GM18499 (cell line): ENCODE measurements at regions not wholly inside any gene's neighbourhood (a gene's known extent, or its start where the extent isn't known, plus 50 kb on each side); places are given as distances from the start of the nearest gene placed in this dataset.

Experiments used
- ATAC-seq: cut with Tn5 transposase; IDR thresholded peaks from one replicate; pipeline ENCODE4 v1.9.1; 2021; ENCODE audit warnings: moderate number of reproducible peaks; ENCODE audit not compliant: insufficient read depth, unreplicated experiment

GRCh38 chr5:107100121-107100520 lies 570.6 kb downstream of the EFNA5 start:
- ATAC-seq: no peak

GRCh38 chr5:107099506-107099905 lies 571.2 kb downstream of the EFNA5 start:
- no peak for ATAC-seq

GRCh38 chr5:107092695-107093094 lies 578.0 kb downstream of the EFNA5 start:
- ATAC-seq: no peak

GRCh38 chr5:107090506-107090905 lies 580.2 kb downstream of the EFNA5 start:
- no peak for ATAC-seq

GRCh38 chr5:107088907-107089306 lies 581.8 kb downstream of the EFNA5 start:
- ATAC-seq: no peak

GRCh38 chr5:107085572-107085971 lies 585.2 kb downstream of the EFNA5 start:
- ATAC-seq: no peak

- no peak for ATAC-seq
Observed at GRCh38 chr5:107074996-107075395, 595.7 kb downstream of the EFNA5 start.

GRCh38 chr5:107072967-107073366 lies 597.8 kb downstream of the EFNA5 start:
- ATAC-seq: no peak

- no peak for ATAC-seq
Observed at GRCh38 chr5:107072440-107072839, 598.3 kb downstream of the EFNA5 start.

- ATAC-seq: no peak
Observed at GRCh38 chr5:107068782-107069181, 602.0 kb downstream of the EFNA5 start.

- no peak for ATAC-seq
Observed at GRCh38 chr5:107067395-107067794, 603.3 kb downstream of the EFNA5 start.

GRCh38 chr5:107063511-107063910 lies 607.2 kb downstream of the EFNA5 start:
- ATAC-seq: no peak

- no peak for ATAC-seq
Observed at GRCh38 chr5:107058803-107059202, 611.9 kb downstream of the EFNA5 start.

GRCh38 chr5:107058235-107058634 lies 612.5 kb downstream of the EFNA5 start:
- ATAC-seq: no peak

GRCh38 chr5:107056278-107056677 lies 614.5 kb downstream of the EFNA5 start:
- ATAC-seq: no peak

- no peak for ATAC-seq
Observed at GRCh38 chr5:107047048-107047447, 623.7 kb downstream of the EFNA5 start.

GRCh38 chr5:107043665-107044064 lies 627.1 kb downstream of the EFNA5 start:
- ATAC-seq: no peak

GRCh38 chr5:107040907-107041306 lies 629.8 kb downstream of the EFNA5 start:
- ATAC-seq: no peak

GRCh38 chr5:107032629-107033028 lies 638.1 kb downstream of the EFNA5 start:
- ATAC-seq: no peak

- ATAC-seq: no peak
Observed at GRCh38 chr5:107028938-107029337, 641.8 kb downstream of the EFNA5 start.

- no peak for ATAC-seq
Observed at GRCh38 chr5:107025712-107026497, 644.8 kb downstream of the EFNA5 start.

- no peak for ATAC-seq
Observed at GRCh38 chr5:107023732-107024131, 647.0 kb downstream of the EFNA5 start.
